GM21786 (cell line): ENCODE measurements at regions not wholly inside any gene's neighbourhood (a gene's known extent, or its start where the extent isn't known, plus 50 kb on each side); places are given as distances from the start of the nearest gene placed in this dataset.

Source experiments
- ATAC-seq: cut with Tn5 transposase; IDR thresholded peaks from one replicate; pipeline ENCODE4 v1.9.1; 2021; ENCODE audit not compliant: unreplicated experiment

- ATAC-seq = no peak
Measured at GRCh38 chr20:24147479-24147878, 158.9 kb upstream of the GGTLC1 start.

GRCh38 chr20:24146231-24146634, 157.7 kb upstream of the GGTLC1 start:
- no peak for ATAC-seq

- ATAC-seq = no peak
Measured at GRCh38 chr20:24144371-24144770, 155.8 kb upstream of the GGTLC1 start.

GRCh38 chr20:24141111-24141510, 152.5 kb upstream of the GGTLC1 start:
- ATAC-seq = no peak

- no peak for ATAC-seq
Measured at GRCh38 chr20:24139846-24140245, 151.3 kb upstream of the GGTLC1 start.

- no peak for ATAC-seq
Measured at GRCh38 chr20:24138951-24139350, 150.4 kb upstream of the GGTLC1 start.

- no peak for ATAC-seq
Measured at GRCh38 chr20:24138196-24138857, 149.7 kb upstream of the GGTLC1 start.

GRCh38 chr20:24136659-24137246, 148.2 kb upstream of the GGTLC1 start:
- no peak for ATAC-seq

GRCh38 chr20:24135781-24136180, 147.2 kb upstream of the GGTLC1 start:
- no peak for ATAC-seq

GRCh38 chr20:24134930-24135329, 146.4 kb upstream of the GGTLC1 start:
- no peak for ATAC-seq

GRCh38 chr20:24134284-24134683, 145.7 kb upstream of the GGTLC1 start:
- no peak for ATAC-seq

GRCh38 chr20:24132246-24132645, 143.7 kb upstream of the GGTLC1 start:
- no peak for ATAC-seq

GRCh38 chr20:24131684-24132083, 143.1 kb upstream of the GGTLC1 start:
- no peak for ATAC-seq

GRCh38 chr20:24131281-24131680, 142.7 kb upstream of the GGTLC1 start:
- no peak for ATAC-seq

GRCh38 chr20:24129641-24130040, 141.1 kb upstream of the GGTLC1 start:
- no peak for ATAC-seq

GRCh38 chr20:24124951-24125650, 136.5 kb upstream of the GGTLC1 start:
- ATAC-seq = no peak

- ATAC-seq = no peak
Measured at GRCh38 chr20:24124003-24124402, 135.4 kb upstream of the GGTLC1 start.

GRCh38 chr20:24118441-24119175, 130.0 kb upstream of the GGTLC1 start:
- ATAC-seq = no peak

GRCh38 chr20:24118034-24118433, 129.5 kb upstream of the GGTLC1 start:
- no peak for ATAC-seq

- no peak for ATAC-seq
Measured at GRCh38 chr20:24117383-24117782, 128.8 kb upstream of the GGTLC1 start.

GRCh38 chr20:24116611-24117010, 128.0 kb upstream of the GGTLC1 start:
- no peak for ATAC-seq

GRCh38 chr20:24112360-24112759, 123.8 kb upstream of the GGTLC1 start:
- ATAC-seq = no peak
